ENCODE measurements at regions not wholly inside any gene's neighbourhood (a gene's known extent, or its start where the extent isn't known, plus 50 kb on each side); places are given as distances from the start of the nearest gene placed in this dataset.

DNA sequence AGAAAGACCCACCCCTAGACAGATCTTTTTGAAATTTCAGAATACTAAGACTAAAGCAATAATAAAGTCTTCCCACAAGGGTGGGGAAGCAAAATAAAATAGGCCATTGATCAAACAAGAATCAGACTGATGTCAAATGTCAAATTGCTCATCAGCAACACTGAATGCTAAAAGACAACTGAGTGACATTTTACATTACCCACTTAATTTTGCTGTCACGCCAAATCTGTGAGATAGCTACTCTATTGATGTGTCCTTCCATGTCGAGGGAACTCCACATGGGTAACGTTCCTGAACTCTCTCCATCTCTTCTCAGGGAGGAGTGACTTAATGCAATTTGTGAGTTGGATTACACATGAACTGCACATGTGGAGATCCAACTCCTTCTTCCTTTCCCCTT is 271.7 kb upstream of the CAMK1G start:
- ChIA-PET POLR2A (no interaction called here), CTCF (interaction anchor here (0.7 kb wide), 1 partner anchor 51 kb away, joined by 4 read pairs; no protein-coding TSS in a partner anchor)
- H3K27ac ChIP-seq (ENCODE audit: extremely low read depth, low read depth, low read length): no peak overlapping the region
- no peaks in the 10 kb centered on the region for H3K9me3 ChIP-seq (ENCODE audit: control insufficient read depth, insufficient read depth, low read depth, low read length)
- no peaks in the 10 kb centered on the region for H3K4me1 ChIP-seq (ENCODE audit: control insufficient read depth, insufficient read depth, low read length)
- TF ChIP-seq, protein P1, sequence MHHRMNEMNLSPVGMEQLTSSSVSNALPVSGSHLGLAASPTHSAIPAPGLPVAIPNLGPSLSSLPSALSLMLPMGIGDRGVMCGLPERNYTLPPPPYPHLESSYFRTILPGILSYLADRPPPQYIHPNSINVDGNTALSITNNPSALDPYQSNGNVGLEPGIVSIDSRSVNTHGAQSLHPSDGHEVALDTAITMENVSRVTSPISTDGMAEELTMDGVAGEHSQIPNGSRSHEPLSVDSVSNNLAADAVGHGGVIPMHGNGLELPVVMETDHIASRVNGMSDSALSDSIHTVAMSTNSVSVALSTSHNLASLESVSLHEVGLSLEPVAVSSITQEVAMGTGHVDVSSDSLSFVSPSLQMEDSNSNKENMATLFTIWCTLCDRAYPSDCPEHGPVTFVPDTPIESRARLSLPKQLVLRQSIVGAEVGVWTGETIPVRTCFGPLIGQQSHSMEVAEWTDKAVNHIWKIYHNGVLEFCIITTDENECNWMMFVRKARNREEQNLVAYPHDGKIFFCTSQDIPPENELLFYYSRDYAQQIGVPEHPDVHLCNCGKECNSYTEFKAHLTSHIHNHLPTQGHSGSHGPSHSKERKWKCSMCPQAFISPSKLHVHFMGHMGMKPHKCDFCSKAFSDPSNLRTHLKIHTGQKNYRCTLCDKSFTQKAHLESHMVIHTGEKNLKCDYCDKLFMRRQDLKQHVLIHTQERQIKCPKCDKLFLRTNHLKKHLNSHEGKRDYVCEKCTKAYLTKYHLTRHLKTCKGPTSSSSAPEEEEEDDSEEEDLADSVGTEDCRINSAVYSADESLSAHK (tag by site-specific recombination; IDR thresholded peaks at IDR 0.05): no peak
- TF ChIP-seq, protein P2, sequence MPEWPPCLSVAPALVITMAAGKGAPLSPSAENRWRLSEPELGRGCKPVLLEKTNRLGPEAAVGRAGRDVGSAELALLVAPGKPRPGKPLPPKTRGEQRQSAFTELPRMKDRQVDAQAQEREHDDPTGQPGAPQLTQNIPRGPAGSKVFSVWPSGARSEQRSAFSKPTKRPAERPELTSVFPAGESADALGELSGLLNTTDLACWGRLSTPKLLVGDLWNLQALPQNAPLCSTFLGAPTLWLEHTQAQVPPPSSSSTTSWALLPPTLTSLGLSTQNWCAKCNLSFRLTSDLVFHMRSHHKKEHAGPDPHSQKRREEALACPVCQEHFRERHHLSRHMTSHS (tag by site-specific recombination; IDR thresholded peaks at IDR 0.05): no peak
- no peak for TF ChIP-seq ZNF121 (tag by site-specific recombination; IDR thresholded peaks at IDR 0.05)
- TF ChIP-seq WT1 (tag by site-specific recombination; IDR thresholded peaks at IDR 0.05): no peak
- TF ChIP-seq ZNF112 (tag by site-specific recombination; IDR thresholded peaks at IDR 0.05): no peak
- TF ChIP-seq FEZF1 (tag by site-specific recombination; IDR thresholded peaks at IDR 0.05): no peak
- no peak for TF ChIP-seq ZNF341 (tag by site-specific recombination; IDR thresholded peaks at IDR 0.05; ENCODE audit: low read depth)
- no peak for TF ChIP-seq REST (tag by site-specific recombination; IDR thresholded peaks at IDR 0.05)
- TF ChIP-seq ZFP37 (tag by site-specific recombination; IDR thresholded peaks at IDR 0.05): no peak
- TF ChIP-seq ZSCAN23 (tag by site-specific recombination; IDR thresholded peaks at IDR 0.05): no peak
- TF ChIP-seq ZNF624 (tag by site-specific recombination; IDR thresholded peaks at IDR 0.05): no peak
- no peak for TF ChIP-seq ZNF174 (tag by site-specific recombination; IDR thresholded peaks at IDR 0.05)
- no peak for TF ChIP-seq HIC1 (tag by site-specific recombination; IDR thresholded peaks at IDR 0.05)
- TF ChIP-seq REPIN1 (tag by site-specific recombination; IDR thresholded peaks at IDR 0.05; ENCODE audit: low read depth): no peak
- no peak for TF ChIP-seq KLF9 (tag by site-specific recombination; IDR thresholded peaks at IDR 0.05; ENCODE audit: low read depth)
- no peak for TF ChIP-seq ZNF16 (tag by site-specific recombination; IDR thresholded peaks at IDR 0.05; ENCODE audit: low read depth)
- TF ChIP-seq ZNF585B (tag by site-specific recombination; IDR thresholded peaks at IDR 0.05): no peak
- TF ChIP-seq ZNF571 (tag by site-specific recombination; IDR thresholded peaks at IDR 0.05): no peak
- H3K36me3 ChIP-seq (ENCODE audit: control insufficient read depth in 2 of 2, insufficient read depth in 1 of 2, low read length in 2 of 2): no peaks in the 10 kb centered on the region
- no peak overlapping the region for H3K4me3 ChIP-seq (ENCODE audit: low read depth, low read length)
